ENCODE measurements at regions not wholly inside any gene's neighbourhood (a gene's known extent, or its start where the extent isn't known, plus 50 kb on each side); places are given as distances from the start of the nearest gene placed in this dataset.

DNA sequence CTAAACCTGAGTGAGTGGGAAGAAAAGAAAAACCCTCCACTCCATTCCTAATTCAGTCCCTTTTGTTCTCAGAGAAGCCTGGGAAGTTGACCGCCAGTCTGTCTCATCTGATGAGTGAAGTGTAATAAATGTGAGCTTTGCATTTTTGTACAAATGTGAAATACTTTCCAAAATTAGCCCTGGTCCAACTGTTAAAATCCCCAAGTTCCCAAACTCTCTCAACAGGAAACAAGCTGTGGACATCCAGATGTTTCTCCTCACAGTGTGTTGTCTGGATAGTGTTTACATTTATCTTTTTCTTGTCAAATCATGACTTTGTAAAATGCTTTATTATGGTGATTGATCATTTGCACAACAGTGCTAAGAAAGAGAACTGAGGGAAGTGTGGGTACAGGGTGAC is 145.1 kb downstream of the TM2D1 start:
- H2BK15ac ChIP-seq (ENCODE audit: low read depth, low read length) = no peak overlapping the region
- Mint-ChIP-seq H3K27me3 (ENCODE audit: low read depth) (peaks cover 3% of the 10 kb centered on the region), H3K4me1 (peaks cover 7% of the 10 kb centered on the region in 2 experiments), H3K4me3 (no peak overlapping the region), H3K9me3 (peaks cover 14 to 20% of the 10 kb centered on the region in 2 experiments), H3K36me3 (ENCODE audit: insufficient read depth in 1 of 3, low read depth in 3 of 3) (peaks cover 3 to 22% (median 5%) of the 10 kb centered on the region in 3 experiments; a peak in 3 of 7 replicates), H3K27ac (no peak overlapping the region)
- no peak overlapping the region for H2BK12ac ChIP-seq (ENCODE audit: insufficient read length, low read depth, low read length)
- H3K4me1 ChIP-seq (ENCODE audit: insufficient read depth, low read length) = no peaks in the 10 kb centered on the region
- no peak overlapping the region for H3K56ac ChIP-seq (ENCODE audit: insufficient read length, low read depth, low read length)
- H3K27ac ChIP-seq (ENCODE audit: insufficient read length, low read depth, low read length) = no peak overlapping the region
- H3K14ac ChIP-seq (ENCODE audit: insufficient read depth, low read length) = no peak overlapping the region
- H3K4me2 ChIP-seq (ENCODE audit: insufficient read depth, insufficient read length, low read length) = no peak overlapping the region
- H2BK120ac ChIP-seq (ENCODE audit: low read depth, low read length, poor library complexity, severe bottlenecking) = no peak overlapping the region
- DNase-seq = no peak
- H3K9me3 ChIP-seq (ENCODE audit: control insufficient read depth, low read depth, low read length) = no peaks in the 10 kb centered on the region
- no CpG with 5 or more reads among the region's 1 CpG for WGBS (ENCODE audit: extremely low coverage, insufficient read length, low lambda C conversion rate)
- H3K27me3 ChIP-seq (ENCODE audit: insufficient read depth, low read length) = no peaks in the 10 kb centered on the region
- H4K8ac ChIP-seq (replicated peaks; ENCODE audit: insufficient read length, low read depth, low read length) = no peak overlapping the region
- H3K23me2 ChIP-seq (ENCODE audit: insufficient read length, low read depth, low read length, poor library complexity, severe bottlenecking) = no peaks in the 10 kb centered on the region
- H4K91ac ChIP-seq (ENCODE audit: insufficient read length, low read depth, low read length) = no peak overlapping the region
- TF ChIP-seq, protein P1, sequence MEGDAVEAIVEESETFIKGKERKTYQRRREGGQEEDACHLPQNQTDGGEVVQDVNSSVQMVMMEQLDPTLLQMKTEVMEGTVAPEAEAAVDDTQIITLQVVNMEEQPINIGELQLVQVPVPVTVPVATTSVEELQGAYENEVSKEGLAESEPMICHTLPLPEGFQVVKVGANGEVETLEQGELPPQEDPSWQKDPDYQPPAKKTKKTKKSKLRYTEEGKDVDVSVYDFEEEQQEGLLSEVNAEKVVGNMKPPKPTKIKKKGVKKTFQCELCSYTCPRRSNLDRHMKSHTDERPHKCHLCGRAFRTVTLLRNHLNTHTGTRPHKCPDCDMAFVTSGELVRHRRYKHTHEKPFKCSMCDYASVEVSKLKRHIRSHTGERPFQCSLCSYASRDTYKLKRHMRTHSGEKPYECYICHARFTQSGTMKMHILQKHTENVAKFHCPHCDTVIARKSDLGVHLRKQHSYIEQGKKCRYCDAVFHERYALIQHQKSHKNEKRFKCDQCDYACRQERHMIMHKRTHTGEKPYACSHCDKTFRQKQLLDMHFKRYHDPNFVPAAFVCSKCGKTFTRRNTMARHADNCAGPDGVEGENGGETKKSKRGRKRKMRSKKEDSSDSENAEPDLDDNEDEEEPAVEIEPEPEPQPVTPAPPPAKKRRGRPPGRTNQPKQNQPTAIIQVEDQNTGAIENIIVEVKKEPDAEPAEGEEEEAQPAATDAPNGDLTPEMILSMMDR (conservative IDR thresholded peaks at IDR 0.05) = no peak
- no peak overlapping the region for H2AK5ac ChIP-seq (ENCODE audit: insufficient read length, low read length)
- no peak overlapping the region for H2BK5ac ChIP-seq (ENCODE audit: insufficient read length, low read length)
- H3K9ac ChIP-seq (ENCODE audit: extremely low read depth, insufficient read length, low read length) = no peak overlapping the region
- H3T11ph ChIP-seq (ENCODE audit: low read length) = no peak overlapping the region
- H4K20me1 ChIP-seq (ENCODE audit: control insufficient read depth, insufficient read depth, insufficient read length) = no peaks in the 10 kb centered on the region
- H2BK20ac ChIP-seq (ENCODE audit: low read depth, low read length, poor library complexity, severe bottlenecking) = no peak overlapping the region
- H3K79me2 ChIP-seq (ENCODE audit: insufficient read depth, low read length) = no peaks in the 10 kb centered on the region
- no peak overlapping the region for H3K4ac ChIP-seq (ENCODE audit: low read depth, low read length)
- H4K5ac ChIP-seq (ENCODE audit: insufficient read length, low read depth, low read length) = no peak overlapping the region
- no peak overlapping the region for H3K23ac ChIP-seq (ENCODE audit: insufficient read length, low read depth, low read length)
- H3K18ac ChIP-seq (ENCODE audit: insufficient read length, low read depth, low read length) = no peak overlapping the region
- no peaks in the 10 kb centered on the region for H3K79me1 ChIP-seq (ENCODE audit: insufficient read depth, low read depth, low read length, poor library complexity, severe bottlenecking)
- no peak overlapping the region for H2AFZ ChIP-seq (ENCODE audit: low read length)

Data from H9 (cell line).